ENCODE measurements at regions not wholly inside any gene's neighbourhood (a gene's known extent, or its start where the extent isn't known, plus 50 kb on each side); places are given as distances from the start of the nearest gene placed in this dataset.

DNA sequence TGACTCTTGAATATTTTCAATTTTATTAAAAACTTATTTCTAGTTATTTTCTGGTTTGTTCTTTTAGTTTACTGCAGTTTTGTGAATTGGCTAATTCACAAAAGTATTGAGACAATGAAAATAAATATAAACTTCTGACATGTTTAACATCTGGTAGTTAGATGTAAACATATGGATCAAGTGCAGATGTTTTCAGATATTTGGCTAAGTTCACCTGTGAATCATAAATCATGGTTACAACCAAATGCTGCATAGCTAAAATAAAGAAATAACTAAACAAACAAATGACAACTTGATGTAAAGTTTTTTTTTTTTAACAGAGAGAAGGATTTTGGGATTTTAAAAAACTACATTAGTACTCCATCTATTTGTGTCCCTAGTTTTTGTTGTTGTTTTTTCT is 484.6 kb downstream of the SLCO4C1 start:
- no peaks in the 10 kb centered on the region for H3K79me2 ChIP-seq (ENCODE audit: insufficient read depth, low read length)
- H3F3A ChIP-seq (ENCODE audit: insufficient read depth, low read length) = no peaks in the 10 kb centered on the region
- H3K36me3 ChIP-seq (ENCODE audit: insufficient read depth, low read length) = no peaks in the 10 kb centered on the region
- no peak overlapping the region for H3K9ac ChIP-seq (ENCODE audit: low read length)
- no peak overlapping the region for H3K27ac ChIP-seq (ENCODE audit: low read depth, low read length, poor library complexity, severe bottlenecking)
- TF ChIP-seq EZH2 (IDR thresholded peaks at IDR 0.05; ENCODE audit: borderline replicate concordance, low read length) = no peak
- TF ChIP-seq, protein P1, sequence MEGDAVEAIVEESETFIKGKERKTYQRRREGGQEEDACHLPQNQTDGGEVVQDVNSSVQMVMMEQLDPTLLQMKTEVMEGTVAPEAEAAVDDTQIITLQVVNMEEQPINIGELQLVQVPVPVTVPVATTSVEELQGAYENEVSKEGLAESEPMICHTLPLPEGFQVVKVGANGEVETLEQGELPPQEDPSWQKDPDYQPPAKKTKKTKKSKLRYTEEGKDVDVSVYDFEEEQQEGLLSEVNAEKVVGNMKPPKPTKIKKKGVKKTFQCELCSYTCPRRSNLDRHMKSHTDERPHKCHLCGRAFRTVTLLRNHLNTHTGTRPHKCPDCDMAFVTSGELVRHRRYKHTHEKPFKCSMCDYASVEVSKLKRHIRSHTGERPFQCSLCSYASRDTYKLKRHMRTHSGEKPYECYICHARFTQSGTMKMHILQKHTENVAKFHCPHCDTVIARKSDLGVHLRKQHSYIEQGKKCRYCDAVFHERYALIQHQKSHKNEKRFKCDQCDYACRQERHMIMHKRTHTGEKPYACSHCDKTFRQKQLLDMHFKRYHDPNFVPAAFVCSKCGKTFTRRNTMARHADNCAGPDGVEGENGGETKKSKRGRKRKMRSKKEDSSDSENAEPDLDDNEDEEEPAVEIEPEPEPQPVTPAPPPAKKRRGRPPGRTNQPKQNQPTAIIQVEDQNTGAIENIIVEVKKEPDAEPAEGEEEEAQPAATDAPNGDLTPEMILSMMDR (IDR thresholded peaks at IDR 0.05; ENCODE audit: low read length) = no peak
- no peaks in the 10 kb centered on the region for H3K9me3 ChIP-seq (ENCODE audit: low read length)
- H3K4me2 ChIP-seq (ENCODE audit: low read length) = no peak overlapping the region
- no peaks in the 10 kb centered on the region for H4K20me1 ChIP-seq (ENCODE audit: insufficient read depth, low read length)
- H3K4me3 ChIP-seq (ENCODE audit: low read depth, low read length, poor library complexity, severe bottlenecking) = no peak overlapping the region
- no peaks in the 10 kb centered on the region for H3K27me3 ChIP-seq (ENCODE audit: insufficient read depth, low read length)
- H3K9me2 ChIP-seq (ENCODE audit: low read depth, low read length) = no peaks in the 10 kb centered on the region
- no peak overlapping the region for H2AFZ ChIP-seq (ENCODE audit: low read length)
- H3K4me1 ChIP-seq (ENCODE audit: insufficient read depth, low read length, severe bottlenecking) = no peaks in the 10 kb centered on the region

DNA sequence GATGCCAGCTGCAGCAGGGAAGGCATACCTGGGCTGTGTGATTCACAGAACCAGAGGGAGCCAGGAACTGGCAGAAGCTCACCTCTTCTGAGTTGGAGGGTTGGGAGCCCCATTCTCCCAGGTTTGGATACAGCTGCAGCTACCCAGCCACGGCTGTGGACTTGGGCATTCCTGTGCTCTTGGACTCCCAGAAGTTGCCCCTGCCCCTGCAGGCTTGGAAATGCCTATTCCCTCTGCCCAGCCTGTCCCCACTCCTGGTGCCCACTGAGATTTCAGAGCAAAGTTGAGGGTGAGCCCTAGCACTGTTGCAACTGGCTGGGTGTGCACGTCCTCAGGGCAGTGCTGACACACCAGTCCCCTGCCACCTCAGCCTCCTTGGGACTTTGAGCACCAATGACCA is 489.7 kb downstream of the SLCO4C1 start:
- Histone ChIP-seq H3K27me3 (ENCODE audit: insufficient read depth, low read length) (no peaks in the 10 kb centered on the region), H3K79me2 (ENCODE audit: insufficient read depth, low read length) (no peaks in the 10 kb centered on the region), H3K36me3 (ENCODE audit: insufficient read depth, low read length) (no peaks in the 10 kb centered on the region), H3K27ac (ENCODE audit: low read depth, low read length, poor library complexity, severe bottlenecking) (no peak overlapping the region), H3K9me3 (ENCODE audit: low read length) (no peaks in the 10 kb centered on the region), H3F3A (ENCODE audit: insufficient read depth, low read length) (no peaks in the 10 kb centered on the region), H3K9me2 (ENCODE audit: low read depth, low read length) (no peaks in the 10 kb centered on the region), H2AFZ (ENCODE audit: low read length) (no peak overlapping the region), H3K4me2 (ENCODE audit: low read length) (no peak overlapping the region), H3K9ac (ENCODE audit: low read length) (no peak overlapping the region), H4K20me1 (ENCODE audit: insufficient read depth, low read length) (no peaks in the 10 kb centered on the region), H3K4me3 (ENCODE audit: low read depth, low read length, poor library complexity, severe bottlenecking) (no peak overlapping the region), H3K4me1 (ENCODE audit: insufficient read depth, low read length, severe bottlenecking) (no peaks in the 10 kb centered on the region)
- no peak for TF ChIP-seq EZH2 (IDR thresholded peaks at IDR 0.05; ENCODE audit: borderline replicate concordance, low read length)
- TF ChIP-seq, protein P1 (IDR thresholded peaks at IDR 0.05; ENCODE audit: low read length) = no peak

DNA sequence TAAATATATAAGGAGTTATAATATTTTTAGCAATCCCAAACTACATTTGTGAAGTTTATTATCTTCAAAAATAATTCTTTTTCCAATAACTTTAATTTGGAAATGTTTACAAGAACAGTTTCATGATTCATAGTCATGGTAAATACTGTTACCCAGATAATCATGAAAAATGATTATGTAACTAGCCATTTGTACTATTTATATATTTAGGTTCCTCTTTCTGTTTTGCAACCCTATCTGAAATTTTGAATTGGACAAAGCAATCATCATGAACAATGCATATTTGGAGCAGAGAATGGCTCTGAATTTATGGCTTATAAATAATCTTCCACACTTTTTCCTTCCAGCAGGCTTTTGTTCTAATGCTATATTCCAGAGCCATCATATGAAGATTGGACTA is 499.7 kb downstream of the SLCO4C1 start:
- H3K4me3 ChIP-seq (ENCODE audit: low read depth, low read length, poor library complexity, severe bottlenecking) = no peak overlapping the region
- H3K4me2 ChIP-seq (ENCODE audit: low read length) = no peak overlapping the region
- no peaks in the 10 kb centered on the region for H3K79me2 ChIP-seq (ENCODE audit: insufficient read depth, low read length)
- H3K27ac ChIP-seq (ENCODE audit: low read depth, low read length, poor library complexity, severe bottlenecking) = no peak overlapping the region
- no peak for TF ChIP-seq EZH2 (IDR thresholded peaks at IDR 0.05; ENCODE audit: borderline replicate concordance, low read length)
- TF ChIP-seq, protein P1 (IDR thresholded peaks at IDR 0.05; ENCODE audit: low read length) = no peak
- no peak overlapping the region for H3K9ac ChIP-seq (ENCODE audit: low read length)
- no peaks in the 10 kb centered on the region for H3K9me3 ChIP-seq (ENCODE audit: low read length)
- no peaks in the 10 kb centered on the region for H3K4me1 ChIP-seq (ENCODE audit: insufficient read depth, low read length, severe bottlenecking)
- H3K27me3 ChIP-seq (ENCODE audit: insufficient read depth, low read length) = no peaks in the 10 kb centered on the region
- no peaks in the 10 kb centered on the region for H3K9me2 ChIP-seq (ENCODE audit: low read depth, low read length)
- no peaks in the 10 kb centered on the region for H3F3A ChIP-seq (ENCODE audit: insufficient read depth, low read length)
- no peak overlapping the region for H2AFZ ChIP-seq (ENCODE audit: low read length)
- H3K36me3 ChIP-seq (ENCODE audit: insufficient read depth, low read length) = no peaks in the 10 kb centered on the region
- H4K20me1 ChIP-seq (ENCODE audit: insufficient read depth, low read length) = no peaks in the 10 kb centered on the region
